DOHH2 (cell line): ENCODE measurements at regions not wholly inside any gene's neighbourhood (a gene's known extent, or its start where the extent isn't known, plus 50 kb on each side); places are given as distances from the start of the nearest gene placed in this dataset.

Experiments used
- CTCF ChIP-seq: fragments of 200-600 bp; sonication (generic); IDR thresholded peaks from one replicate; pipeline ENCODE4 v1.5.1; 2014; ENCODE audit warnings: antibody characterized with exemption, mild to moderate bottlenecking, low read depth, low read length; ENCODE audit not compliant: poor library complexity, severe bottlenecking
- EZH2phosphoT487 ChIP-seq: fragments of 200-600 bp; sonication (generic); IDR thresholded peaks from 2 replicates; pipeline ENCODE4 v1.6.1; 2017; ENCODE audit warnings: borderline replicate concordance, mild to moderate bottlenecking, antibody characterized with exemption, low read length, moderate library complexity, mixed read lengths

GRCh38 chr15:57780471-57780870, 74.0 kb downstream of the POLR2M start:
- TF ChIP-seq CTCF (no peak), EZH2phosphoT487 (no peak)
